Endothelial cell of umbilical vein (primary cell): ENCODE measurements at regions not wholly inside any gene's neighbourhood (a gene's known extent, or its start where the extent isn't known, plus 50 kb on each side); places are given as distances from the start of the nearest gene placed in this dataset.

Experiments used
- BruUV-seq: library from RNA; stranded (reverse); fragments of 400-500 nt; replicated peaks from 2 replicates; lab custom pipeline; 2021; lab: Mats Ljungman, UMichigan
- CTCF ChIA-PET: fragments of 300-600, 350-600 bp; sonication (Branson Sonifier 250); formaldehyde crosslinking; loops from one replicate; lab custom pipeline; 2021; ENCODE audit warnings: antibody characterized with exemption, inconsistent platforms; lab: Charles Lee
- POLR2A ChIA-PET: fragments of 300-600, 350-600 bp; sonication (Branson Sonifier 250); formaldehyde crosslinking; loops from one replicate; lab custom pipeline; 2021; ENCODE audit warnings: antibody characterized with exemption, inconsistent platforms; lab: Charles Lee
- DNase-seq: peaks from one replicate; pipeline ENCODE4 v3.0.0-alpha.2; 2011; ENCODE audit warnings: low read depth, low spot score
- FAIRE-seq: peaks from 2 replicates; lab custom pipeline; 2011; peaks lifted over from hg19 to GRCh38; lab: Jason Lieb, UNC
- H2AFZ ChIP-seq: 2 replicates; pipeline ENCODE4 v1.6.0; 2012; ENCODE audit warnings: low read depth, low read length, control low read depth, inconsistent platforms
- H3K27ac ChIP-seq: 2 replicates; pipeline ENCODE4 v1.5.1; 2011; ENCODE audit warnings: low read depth, mild to moderate bottlenecking, control low read depth, low read length, moderate library complexity; ENCODE audit not compliant: insufficient read depth
- H3K27me3 ChIP-seq, 2 experiments: 2 replicates each; pipeline versions ENCODE4 v1.6.0 to v1.6.1; 2011; ENCODE audit warnings: low read length in 2 of 2, mixed read lengths in 1 of 2; ENCODE audit not compliant: control insufficient read depth in 2 of 2, insufficient read depth in 2 of 2
- H3K36me3 ChIP-seq, 2 experiments: 2 replicates in 1 of 2; 3 replicates in 1 of 2; pipeline ENCODE4 v1.5.1; 2011; ENCODE audit warnings: low read length in 2 of 2, mild to moderate bottlenecking in 1 of 2, moderate library complexity in 1 of 2; ENCODE audit not compliant: control insufficient read depth in 2 of 2, insufficient read depth in 2 of 2; ENCODE audit errors: extremely low read depth in 1 of 2
- H3K4me1 ChIP-seq: 3 replicates; pipeline ENCODE4 v1.5.1; 2011; ENCODE audit warnings: mild to moderate bottlenecking, low read length; ENCODE audit not compliant: control insufficient read depth, insufficient read depth; ENCODE audit errors: extremely low read depth
- H3K4me2 ChIP-seq: 2 replicates; pipeline ENCODE4 v1.6.1; 2011; ENCODE audit warnings: low read length, control low read depth, mixed read lengths; ENCODE audit not compliant: insufficient read depth
- H3K4me3 ChIP-seq, 3 experiments: fragments of 200-600 bp in 1 of 3; sonication (generic), shearing (Covaris generic) in 1 of 3; replicated peaks in 1 of 3; 2 replicates each; pipeline ENCODE4 v1.5.1; 2011 to 2016; ENCODE audit warnings: control low read depth in 3 of 3, low read length in 3 of 3, mild to moderate bottlenecking in 2 of 3, inconsistent platforms in 1 of 3, low read depth in 1 of 3, moderate library complexity in 1 of 3; ENCODE audit not compliant: insufficient read depth in 1 of 3
- H3K79me2 ChIP-seq: 2 replicates; pipeline ENCODE4 v1.6.0; 2012; ENCODE audit warnings: low read length, inconsistent platforms; ENCODE audit not compliant: control insufficient read depth, insufficient read depth
- H3K9ac ChIP-seq: replicated peaks from 2 replicates; pipeline ENCODE3; 2011; ENCODE audit warnings: low read length, control low read depth; ENCODE audit not compliant: insufficient read depth; ENCODE audit errors: extremely low read depth
- H3K9me1 ChIP-seq: replicated peaks from 3 replicates; pipeline ENCODE4 v1.6.0; 2011; ENCODE audit warnings: mild to moderate bottlenecking, low read length; ENCODE audit not compliant: control insufficient read depth, insufficient read depth; ENCODE audit errors: extremely low read depth
- H3K9me3 ChIP-seq: replicated peaks from 2 replicates; pipeline ENCODE4 v1.5.1; 2012; ENCODE audit warnings: low read length, inconsistent platforms; ENCODE audit not compliant: control insufficient read depth, insufficient read depth
- H4K20me1 ChIP-seq: replicated peaks from 2 replicates; pipeline ENCODE3; 2011; ENCODE audit warnings: mild to moderate bottlenecking, low read length; ENCODE audit not compliant: control insufficient read depth, insufficient read depth; ENCODE audit errors: extremely low read depth
- EZH2 ChIP-seq: IDR thresholded peaks from 2 replicates; pipeline ENCODE4 v1.6.1; 2012; ENCODE audit warnings: borderline replicate concordance, low read depth, mild to moderate bottlenecking, moderate library complexity, low read length, inconsistent platforms; ENCODE audit not compliant: severe bottlenecking
- FOS ChIP-seq: IDR thresholded peaks from 2 replicates; pipeline ENCODE4 v1.6.1; 2011; ENCODE audit warnings: mild to moderate bottlenecking, low read length, moderate library complexity, borderline replicate concordance; ENCODE audit not compliant: insufficient read depth
- GATA2 ChIP-seq: IDR thresholded peaks from 2 replicates; pipeline ENCODE4 v1.7.0; 2011; ENCODE audit warnings: low read depth, mild to moderate bottlenecking, moderate library complexity, mixed read lengths, low read length; ENCODE audit not compliant: insufficient read length, insufficient read depth
- JUN ChIP-seq: IDR thresholded peaks from 2 replicates; pipeline ENCODE4 v1.6.1; 2011; ENCODE audit warnings: borderline replicate concordance, low read depth; ENCODE audit not compliant: insufficient read length, insufficient read depth
- MYC ChIP-seq: IDR thresholded peaks from one replicate; pipeline ENCODE4 v1.6.1; 2011; ENCODE audit warnings: mild to moderate bottlenecking, low read depth, low read length
- POLR2A ChIP-seq: IDR thresholded peaks from 2 replicates; pipeline ENCODE4 v1.6.1; 2012; ENCODE audit warnings: low read depth, mild to moderate bottlenecking, control low read depth, low read length
- POLR2AphosphoS5 ChIP-seq: IDR thresholded peaks from 2 replicates; pipeline ENCODE4 v1.6.1; 2012; ENCODE audit warnings: low read depth, mild to moderate bottlenecking, control low read depth, low read length, moderate library complexity; ENCODE audit not compliant: insufficient read depth
- dilution Hi-C: fragments of 300-500 bp; cut with MboI; formaldehyde crosslinking; loops from one replicate; pipeline ENCODE4 v1.15.0; 2019; ENCODE audit warnings: low sequenced_read_pairs; ENCODE audit not compliant: extremely low pct_ligation_motif_present
- intact Hi-C: fragments of 100-400 bp; cut with micrococcal nuclease; formaldehyde crosslinking; loops from one replicate; pipeline ENCODE4 v1.10.0; 2022
- TF ChIP-seq, protein P1 (sequence below), 2 donors: IDR thresholded peaks; 1 replicate in 1 of 2; 2 replicates in 1 of 2; pipeline ENCODE4 v1.5.1; 2011; ENCODE audit warnings: low read length in 2 of 2, mild to moderate bottlenecking in 2 of 2, moderate library complexity in 2 of 2, control low read depth in 1 of 2, inconsistent platforms in 1 of 2, low read depth in 1 of 2; ENCODE audit not compliant: insufficient read depth in 1 of 2; ENCODE audit errors: extremely low read depth in 1 of 2
- TF ChIP-seq, protein P2 (sequence below): IDR thresholded peaks from 2 replicates; pipeline ENCODE4 v1.6.1; 2011; ENCODE audit not compliant: insufficient read depth, insufficient read length

DNA sequence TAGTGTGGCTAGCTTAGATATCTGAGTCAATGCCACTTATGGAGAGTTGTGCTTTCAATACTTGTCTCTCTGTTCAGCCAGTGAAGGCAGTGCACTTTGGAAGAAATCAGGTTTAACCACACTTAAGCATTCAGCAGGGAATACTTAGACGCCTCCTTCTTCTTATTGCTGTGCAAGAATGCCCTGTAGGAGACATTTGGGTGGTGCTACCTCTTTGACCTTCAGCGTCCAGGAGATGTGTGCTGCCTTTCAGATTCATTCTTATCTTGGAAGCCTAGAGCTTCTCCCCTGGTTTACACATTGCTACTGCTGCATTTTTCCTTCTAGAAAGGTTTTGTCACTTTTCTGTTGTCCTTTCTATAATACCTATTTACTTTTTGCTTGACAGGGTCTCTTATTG lies 350.5 kb downstream of the ARL6IP6 start:
- BruUV-seq = no TSS peak

More for the DNA sequence above, 350.5 kb downstream of the ARL6IP6 start:
- Histone ChIP-seq H3K27ac (no peak overlapping the region), H3K9me3 (peaks cover 1% of the 10 kb centered on the region), H3K36me3 (no peaks in the 10 kb centered on the region), H3K9me1 (no peaks in the 10 kb centered on the region), H3K4me3 (no peak overlapping the region), H3K27me3 (no peaks in the 10 kb centered on the region), H4K20me1 (no peaks in the 10 kb centered on the region), H2AFZ (no peak overlapping the region), H3K4me2 (no peak overlapping the region), H3K4me1 (no peaks in the 10 kb centered on the region), H3K9ac (no peak overlapping the region), H3K79me2 (no peaks in the 10 kb centered on the region)
- DNase-seq = no peak
- no peak for FAIRE-seq
- ChIA-PET POLR2A (no interaction called here), CTCF (no interaction called here)
- no peak for TF ChIP-seq GATA2
- TF ChIP-seq, protein P1, sequence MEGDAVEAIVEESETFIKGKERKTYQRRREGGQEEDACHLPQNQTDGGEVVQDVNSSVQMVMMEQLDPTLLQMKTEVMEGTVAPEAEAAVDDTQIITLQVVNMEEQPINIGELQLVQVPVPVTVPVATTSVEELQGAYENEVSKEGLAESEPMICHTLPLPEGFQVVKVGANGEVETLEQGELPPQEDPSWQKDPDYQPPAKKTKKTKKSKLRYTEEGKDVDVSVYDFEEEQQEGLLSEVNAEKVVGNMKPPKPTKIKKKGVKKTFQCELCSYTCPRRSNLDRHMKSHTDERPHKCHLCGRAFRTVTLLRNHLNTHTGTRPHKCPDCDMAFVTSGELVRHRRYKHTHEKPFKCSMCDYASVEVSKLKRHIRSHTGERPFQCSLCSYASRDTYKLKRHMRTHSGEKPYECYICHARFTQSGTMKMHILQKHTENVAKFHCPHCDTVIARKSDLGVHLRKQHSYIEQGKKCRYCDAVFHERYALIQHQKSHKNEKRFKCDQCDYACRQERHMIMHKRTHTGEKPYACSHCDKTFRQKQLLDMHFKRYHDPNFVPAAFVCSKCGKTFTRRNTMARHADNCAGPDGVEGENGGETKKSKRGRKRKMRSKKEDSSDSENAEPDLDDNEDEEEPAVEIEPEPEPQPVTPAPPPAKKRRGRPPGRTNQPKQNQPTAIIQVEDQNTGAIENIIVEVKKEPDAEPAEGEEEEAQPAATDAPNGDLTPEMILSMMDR (IDR thresholded peaks at IDR 0.05; ENCODE audit: extremely low read depth in 1 of 2, insufficient read depth in 1 of 2, low read depth in 1 of 2, low read length in 2 of 2) = no peak
- no peak for TF ChIP-seq JUN
- TF ChIP-seq MYC = no peak
- no peak for TF ChIP-seq FOS
- TF ChIP-seq POLR2A = no peak
- TF ChIP-seq, protein P2, sequence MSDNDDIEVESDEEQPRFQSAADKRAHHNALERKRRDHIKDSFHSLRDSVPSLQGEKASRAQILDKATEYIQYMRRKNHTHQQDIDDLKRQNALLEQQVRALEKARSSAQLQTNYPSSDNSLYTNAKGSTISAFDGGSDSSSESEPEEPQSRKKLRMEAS = no peak
- no peak for TF ChIP-seq POLR2AphosphoS5
- TF ChIP-seq EZH2 = no peak
- dilution Hi-C loops (no loop called here), intact Hi-C loops (no loop called here)
